Left ventricle myocardium superior (tissue), 1 donor: ENCODE measurements at regions not wholly inside any gene's neighbourhood (a gene's known extent, or its start where the extent isn't known, plus 50 kb on each side); places are given as distances from the start of the nearest gene placed in this dataset.
A peak's percentile ranks its signal among the peaks of the same experiment; 100 is the strongest.

Experiments used
- ATAC-seq: fragments of 200-7000 bp; cut with Tn5 transposase; one replicate; pipeline ENCODE4 v1.9.1; 2020; ENCODE audit warnings: mild to moderate bottlenecking, moderate library complexity
- DNase-seq: peaks from one replicate; pipeline ENCODE4 v3.0.0-alpha.2; 2020
- intact Hi-C: fragments of 100-400 bp; cut with micrococcal nuclease; formaldehyde crosslinking; loops from one replicate; pipeline ENCODE4 v1.11.0; 2022
- donor health status: DM: no; HTN: yes; CAD: no; lungs with severe emphysema.

GRCh38 chr16:31700530-31701388, 172.8 kb upstream of the ZNF267 start:
- ATAC-seq: peak; percentile 99
- intact Hi-C loops: no loop called here
- peak; percentile 91 for DNase-seq

GRCh38 chr16:31701734-31702133, 171.9 kb upstream of the ZNF267 start:
- DNase-seq: no peak
- ATAC-seq: no peak
- intact Hi-C loops: no loop called here

- intact Hi-C loops: no loop called here
- no peak for DNase-seq
- ATAC-seq: no peak
These were observed 170.8 kb upstream of the ZNF267 start for GRCh38 chr16:31702796-31703195.

GRCh38 chr16:31703526-31704128, 170.0 kb upstream of the ZNF267 start:
- no peak for DNase-seq
- no peak for ATAC-seq
- intact Hi-C loops: no loop called here

- intact Hi-C loops: no loop called here
- ATAC-seq (no peak), DNase-seq (no peak)
These were observed 169.5 kb upstream of the ZNF267 start for GRCh38 chr16:31704138-31704537.

- DNase-seq (no peak), ATAC-seq (no peak)
- intact Hi-C loops: no loop called here
These were observed 168.2 kb upstream of the ZNF267 start for GRCh38 chr16:31705371-31705770.

- DNase-seq: no peak
- no peak for ATAC-seq
- intact Hi-C loops: no loop called here
These were observed 167.3 kb upstream of the ZNF267 start for GRCh38 chr16:31706318-31706717.

- ATAC-seq (no peak), DNase-seq (no peak)
- intact Hi-C loops: no loop called here
These were observed 166.7 kb upstream of the ZNF267 start for GRCh38 chr16:31706925-31707324.

- intact Hi-C loops: no loop called here
- no peak for ATAC-seq
- DNase-seq: no peak
These were observed 165.8 kb upstream of the ZNF267 start for GRCh38 chr16:31707743-31708335.

GRCh38 chr16:31708348-31708747, 165.3 kb upstream of the ZNF267 start:
- intact Hi-C loops: no loop called here
- ATAC-seq (no peak), DNase-seq (no peak)

GRCh38 chr16:31709181-31709580, 164.4 kb upstream of the ZNF267 start:
- intact Hi-C loops: no loop called here
- ATAC-seq (no peak), DNase-seq (no peak)

- no peak for DNase-seq
- intact Hi-C loops: no loop called here
- ATAC-seq: no peak
These were observed 163.5 kb upstream of the ZNF267 start for GRCh38 chr16:31710134-31710533.

GRCh38 chr16:31710880-31711279, 162.7 kb upstream of the ZNF267 start:
- ATAC-seq (no peak), DNase-seq (no peak)
- intact Hi-C loops: no loop called here

- intact Hi-C loops: no loop called here
- ATAC-seq (no peak), DNase-seq (no peak)
These were observed 162.2 kb upstream of the ZNF267 start for GRCh38 chr16:31711344-31711845.

- ATAC-seq (no peak), DNase-seq (no peak)
- intact Hi-C loops: no loop called here
These were observed 161.5 kb upstream of the ZNF267 start for GRCh38 chr16:31712064-31712540.

GRCh38 chr16:31713071-31713944, 160.3 kb upstream of the ZNF267 start:
- DNase-seq: peak; percentile 95
- intact Hi-C loops: no loop called here
- peak; percentile 98 for ATAC-seq

- ATAC-seq (peak; percentile 12), DNase-seq (no peak)
- intact Hi-C loops: no loop called here
These were observed 159.4 kb upstream of the ZNF267 start for GRCh38 chr16:31713945-31714902.

GRCh38 chr16:31714903-31715504, 158.6 kb upstream of the ZNF267 start:
- DNase-seq (no peak), ATAC-seq (no peak)
- intact Hi-C loops: no loop called here
